HepG2 (cell line): ENCODE measurements at regions not wholly inside any gene's neighbourhood (a gene's known extent, or its start where the extent isn't known, plus 50 kb on each side); places are given as distances from the start of the nearest gene placed in this dataset.

ENCODE experiments used
- ARID2 ChIP-seq: sonication (generic); formaldehyde crosslinking; IDR thresholded peaks from 2 replicates; pipeline ENCODE4 v1.8.1; 2022; ENCODE audit warnings: mild to moderate bottlenecking, missing genetic modification reagents, borderline replicate concordance
- CREB1 ChIP-seq, 2 experiments: fragments of 450-650 bp in 1 of 2; IDR thresholded peaks; 2 replicates each; pipeline ENCODE4 v1.6.1; 2016 to 2017; ENCODE audit warnings: control low read depth in 1 of 2, mild to moderate bottlenecking in 1 of 2, missing compliant biosample characterization in 1 of 2, missing genetic modification characterization in 1 of 2
- CTCF ChIP-seq: sonication (generic); formaldehyde crosslinking; IDR thresholded peaks from 2 replicates; pipeline ENCODE4 v1.5.0; 2020; ENCODE audit warnings: mild to moderate bottlenecking, missing genetic modification reagents, moderate library complexity
- PAF1 ChIP-seq: IDR thresholded peaks from 2 replicates; pipeline ENCODE4 v1.6.1; 2016; ENCODE audit warnings: missing genetic modification reagents, missing compliant biosample characterization
- POLR2A ChIP-seq, 2 experiments: IDR thresholded peaks; 2 replicates each; pipeline ENCODE4 v1.6.1; 2011; ENCODE audit warnings: low read depth in 2 of 2, low read length in 2 of 2, mild to moderate bottlenecking in 1 of 2, moderate library complexity in 1 of 2; ENCODE audit not compliant: insufficient read depth in 1 of 2
- REST ChIP-seq, 2 experiments: IDR thresholded peaks; 2 replicates each; pipeline ENCODE4 v1.6.1; 2011 to 2012; ENCODE audit warnings: low read length in 2 of 2, borderline replicate concordance in 1 of 2, low read depth in 1 of 2, mild to moderate bottlenecking in 1 of 2, moderate library complexity in 1 of 2
- TCF7L2 ChIP-seq: IDR thresholded peaks from 2 replicates; pipeline ENCODE4 v1.6.1; 2011; ENCODE audit warnings: mild to moderate bottlenecking, low read depth, low read length, moderate library complexity
- ZNF670 ChIP-seq: sonication (generic); formaldehyde crosslinking; IDR thresholded peaks from 2 replicates; pipeline ENCODE4 v1.8.0; 2022; ENCODE audit warnings: mild to moderate bottlenecking, missing genetic modification reagents, borderline replicate concordance

- TF ChIP-seq CREB1 (IDR thresholded peaks at IDR 0.05) (no peak), CREB1 (CRISPR knock-in tag; IDR thresholded peaks at IDR 0.05) (no peak), ARID2 (CRISPR knock-in tag) (no peak), ZNF670 (no peak), REST (IDR thresholded peaks at IDR 0.05; ENCODE audit: borderline replicate concordance in 1 of 2, low read depth in 1 of 2, low read length in 2 of 2) (no peak), CTCF (CRISPR knock-in tag) (no peak), PAF1 (no peak), TCF7L2 (no peak), POLR2A (IDR thresholded peaks at IDR 0.05; ENCODE audit: insufficient read depth in 1 of 2, low read depth in 2 of 2, low read length in 2 of 2) (no peak)
Measured at GRCh38 chr3:159165961-159166360, 364.1 kb downstream of the MFSD1 start.
